ENCODE measurements at regions not wholly inside any gene's neighbourhood (a gene's known extent, or its start where the extent isn't known, plus 50 kb on each side); places are given as distances from the start of the nearest gene placed in this dataset.
"Not testable (repeated sequence)": the region's sequence is repeated elsewhere in the genome, so short reads cannot be mapped to it uniquely, and the experiment has no call there.

DNA sequence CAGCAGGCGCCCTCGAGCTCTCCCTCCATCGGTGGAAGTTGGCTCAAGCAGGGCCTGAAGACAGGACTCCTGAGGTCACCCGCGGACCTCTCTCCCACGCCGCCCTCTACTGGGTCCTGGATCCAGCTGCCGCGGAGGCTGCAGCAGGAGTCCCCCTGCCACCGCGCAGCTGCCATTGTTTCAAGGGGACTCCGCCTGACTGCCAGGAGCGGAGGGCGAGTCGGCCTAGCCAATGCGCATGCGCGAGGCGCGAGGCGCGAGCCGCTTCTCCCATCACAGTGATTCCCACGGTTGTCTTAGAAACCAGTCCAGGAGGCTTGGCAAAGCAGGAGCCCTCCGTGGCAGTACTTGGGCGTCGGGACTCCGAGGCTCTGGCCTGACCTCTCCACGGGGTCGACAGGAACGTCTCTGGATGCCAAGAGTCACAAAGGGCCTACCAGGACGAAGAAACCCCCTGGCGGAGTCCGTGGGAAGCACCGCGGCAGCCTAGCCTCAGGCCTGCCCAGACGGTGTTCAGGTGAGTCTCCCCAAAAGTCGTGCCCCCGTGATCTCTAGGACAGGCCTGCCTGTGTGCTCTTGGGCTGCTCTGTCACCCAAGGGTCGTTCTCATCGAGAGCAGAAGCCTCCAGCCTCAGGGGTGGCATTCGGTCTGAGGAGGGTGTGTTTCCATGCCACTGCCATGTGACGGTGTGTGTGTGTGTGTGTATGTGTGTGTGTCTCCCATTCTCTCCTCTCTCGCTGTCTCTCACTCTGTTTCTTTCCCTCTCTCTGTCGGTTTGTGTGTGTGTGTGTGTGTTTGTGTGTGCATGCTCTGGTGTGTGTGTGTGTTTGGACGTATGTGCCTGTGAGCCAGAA, 290.6 kb upstream of the ZNF337 start:
- Mint-ChIP-seq H3K36me3 (ENCODE audit: low read depth) (no peaks in the 10 kb centered on the region), H3K27ac (peak overlapping the region; percentile 51; the same call in 1 of the 2 replicates), H3K9me3 (peaks cover 7% of the 10 kb centered on the region; the same call in 1 of the 2 replicates), H3K4me3 (peak overlapping the region; percentile 83), H3K27me3 (ENCODE audit: insufficient read depth) (peaks cover 12% of the 10 kb centered on the region), H3K4me1 (ENCODE audit: low read depth) (peaks cover 15% of the 10 kb centered on the region)
- DNase-seq = peak; percentile 18
- TF ChIP-seq CTCF (IDR thresholded peaks at IDR 0.05) = peak; percentile 55

DNA sequence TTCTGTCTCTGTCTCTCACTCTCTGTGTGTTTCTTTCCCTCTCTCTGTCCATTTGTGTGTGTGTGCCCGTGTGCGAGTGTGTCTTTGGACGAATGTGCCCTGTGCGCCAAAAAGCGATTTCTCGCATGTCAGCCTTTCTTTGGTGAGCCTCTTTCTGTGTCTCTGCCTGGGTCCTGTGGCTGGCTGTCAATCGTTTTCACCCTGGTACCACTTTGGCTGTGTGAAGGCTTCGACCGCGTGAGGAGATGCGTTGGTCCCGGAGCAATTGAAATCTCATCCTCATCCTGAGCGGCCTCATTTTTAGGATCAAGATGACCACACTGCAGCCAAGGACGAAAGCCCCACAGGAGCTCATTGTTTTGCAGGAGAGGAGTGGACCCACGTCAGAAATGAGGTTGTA, 288.9 kb upstream of the ZNF337 start:
- Mint-ChIP-seq H3K4me1 (ENCODE audit: low read depth) (peaks cover 15% of the 10 kb centered on the region), H3K27me3 (ENCODE audit: insufficient read depth) (peaks cover 6% of the 10 kb centered on the region), H3K4me3 (no peak overlapping the region; the same call in 1 of the 2 replicates), H3K27ac (no peak overlapping the region), H3K36me3 (ENCODE audit: low read depth) (no peaks in the 10 kb centered on the region), H3K9me3 (peaks cover 7% of the 10 kb centered on the region; the same call in 1 of the 2 replicates)
- TF ChIP-seq CTCF (IDR thresholded peaks at IDR 0.05) = no peak
- no peak for DNase-seq

DNA sequence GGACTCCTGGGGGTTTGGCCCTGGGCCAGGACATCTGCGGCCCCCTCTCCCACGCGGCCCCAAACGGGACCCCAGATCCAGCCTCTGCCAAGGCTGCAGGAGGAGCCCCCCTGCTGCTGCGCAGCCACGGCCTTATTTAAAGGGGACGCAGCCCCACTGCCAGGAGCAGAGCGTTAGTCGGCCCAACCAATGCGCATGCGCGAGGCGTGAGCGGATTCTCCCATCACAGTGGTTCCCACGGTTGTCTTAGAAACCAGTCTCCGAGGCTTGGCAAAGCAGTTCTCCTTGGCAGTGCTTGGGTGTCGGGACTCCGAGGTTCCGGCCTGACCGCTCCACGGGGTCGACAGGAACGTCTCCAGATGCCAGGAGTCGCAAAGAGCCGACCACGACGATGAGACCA, 288.3 kb upstream of the ZNF337 start:
- TF ChIP-seq CTCF (IDR thresholded peaks at IDR 0.05) = no peak
- Mint-ChIP-seq H3K27ac (no peak overlapping the region), H3K4me1 (ENCODE audit: low read depth) (peaks cover 15% of the 10 kb centered on the region), H3K9me3 (peaks cover 7% of the 10 kb centered on the region; the same call in 1 of the 2 replicates), H3K27me3 (ENCODE audit: insufficient read depth) (peaks cover 6% of the 10 kb centered on the region), H3K4me3 (no peak overlapping the region; the same call in 1 of the 2 replicates), H3K36me3 (ENCODE audit: low read depth) (no peaks in the 10 kb centered on the region)
- DNase-seq = no peak

DNA sequence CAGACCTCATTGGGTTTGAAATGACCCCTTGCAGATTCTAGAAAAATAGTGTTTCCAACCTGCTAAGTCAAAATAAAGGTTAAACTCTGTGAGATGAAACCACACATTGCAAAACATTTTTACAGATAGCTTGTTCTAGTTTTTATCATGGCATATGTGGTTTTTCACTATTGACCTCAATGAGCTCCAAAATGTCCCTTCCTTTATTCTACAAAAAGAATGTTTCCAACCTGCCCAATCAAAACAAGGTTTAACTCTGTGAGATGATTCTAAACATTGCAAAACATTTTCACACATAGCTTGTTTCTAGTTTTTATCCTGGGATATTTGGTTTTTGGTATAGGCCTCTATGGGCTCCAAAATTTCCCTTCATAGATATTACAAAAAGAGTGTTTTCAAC, 286.0 kb upstream of the ZNF337 start:
- peaks cover 19% of the 10 kb centered on the region for H3K4me1 Mint-ChIP-seq (ENCODE audit: low read depth)
- H3K27me3 Mint-ChIP-seq (ENCODE audit: insufficient read depth); H3K36me3 Mint-ChIP-seq (ENCODE audit: low read depth); DNase-seq; H3K4me3 Mint-ChIP-seq; H3K9me3 Mint-ChIP-seq; H3K27ac Mint-ChIP-seq: not testable (repeated sequence)

DNA sequence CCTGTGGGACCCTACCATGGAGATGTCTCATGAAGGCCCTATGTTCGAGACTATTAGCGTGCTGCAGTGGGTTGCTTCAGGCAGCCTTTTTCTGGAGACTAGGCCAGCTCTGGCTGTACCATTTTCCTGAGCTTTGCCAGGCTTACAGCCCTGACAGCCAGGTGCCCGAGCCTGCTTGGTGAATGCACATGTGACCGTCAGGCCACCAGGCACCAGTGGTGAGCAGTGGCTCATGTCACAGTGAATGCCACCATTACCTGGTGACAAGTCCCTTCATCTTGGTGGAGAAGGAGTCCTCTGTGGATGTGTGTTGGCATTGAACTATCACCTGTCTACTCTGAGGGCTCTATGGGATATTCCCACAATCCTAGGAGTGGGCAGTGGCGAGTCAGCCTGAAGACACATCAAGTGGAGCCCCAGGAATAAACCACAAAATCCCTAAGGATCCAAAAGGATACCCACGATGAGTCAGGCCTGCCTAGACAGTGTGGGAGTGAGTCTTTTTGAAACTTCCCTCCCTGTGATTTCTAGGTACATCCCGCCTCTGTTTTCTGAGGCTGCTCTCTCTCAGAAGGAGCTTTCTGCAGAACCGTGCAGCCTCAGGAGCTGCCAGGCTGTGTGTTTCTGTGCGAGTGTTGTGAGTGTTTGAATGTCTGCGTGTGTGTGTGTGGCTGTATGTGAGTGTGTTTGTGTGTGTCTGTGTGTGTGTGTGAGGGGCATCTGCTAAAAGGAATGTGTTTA, 282.0 kb upstream of the ZNF337 start:
- not testable (repeated sequence) for H3K36me3 Mint-ChIP-seq (ENCODE audit: low read depth); H3K4me1 Mint-ChIP-seq (ENCODE audit: low read depth); H3K9me3 Mint-ChIP-seq; H3K27ac Mint-ChIP-seq; H3K27me3 Mint-ChIP-seq (ENCODE audit: insufficient read depth); DNase-seq; H3K4me3 Mint-ChIP-seq

GRCh38 chr20:25975816-25976215, 279.2 kb upstream of the ZNF337 start:
- DNase-seq; H3K4me1 Mint-ChIP-seq (ENCODE audit: low read depth); H3K36me3 Mint-ChIP-seq (ENCODE audit: low read depth); H3K9me3 Mint-ChIP-seq; H3K4me3 Mint-ChIP-seq; H3K27me3 Mint-ChIP-seq (ENCODE audit: insufficient read depth); H3K27ac Mint-ChIP-seq: not testable (repeated sequence)

DNA sequence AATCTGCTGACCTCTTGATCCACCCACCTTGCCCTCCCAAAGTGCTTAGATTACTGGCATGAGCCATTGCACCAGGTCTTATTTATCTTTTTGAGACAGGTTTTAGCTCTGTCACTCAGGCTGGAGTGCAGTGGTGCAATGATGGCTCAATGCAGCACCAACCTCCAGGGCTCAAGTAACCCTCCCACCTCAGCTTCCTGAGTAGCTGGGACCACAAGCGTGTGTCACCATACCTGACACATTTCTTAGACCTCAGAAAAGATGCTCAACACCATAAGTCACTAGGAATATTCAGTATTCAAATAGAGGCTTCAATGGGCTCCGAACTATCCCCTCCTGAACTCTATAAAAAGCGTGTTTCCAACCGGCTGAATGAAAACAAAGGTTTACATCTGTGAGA, 268.6 kb upstream of the ZNF337 start:
- not testable (repeated sequence) for DNase-seq; H3K27ac Mint-ChIP-seq; H3K4me1 Mint-ChIP-seq (ENCODE audit: low read depth); H3K36me3 Mint-ChIP-seq (ENCODE audit: low read depth); H3K9me3 Mint-ChIP-seq; H3K27me3 Mint-ChIP-seq (ENCODE audit: insufficient read depth); H3K4me3 Mint-ChIP-seq

DNA sequence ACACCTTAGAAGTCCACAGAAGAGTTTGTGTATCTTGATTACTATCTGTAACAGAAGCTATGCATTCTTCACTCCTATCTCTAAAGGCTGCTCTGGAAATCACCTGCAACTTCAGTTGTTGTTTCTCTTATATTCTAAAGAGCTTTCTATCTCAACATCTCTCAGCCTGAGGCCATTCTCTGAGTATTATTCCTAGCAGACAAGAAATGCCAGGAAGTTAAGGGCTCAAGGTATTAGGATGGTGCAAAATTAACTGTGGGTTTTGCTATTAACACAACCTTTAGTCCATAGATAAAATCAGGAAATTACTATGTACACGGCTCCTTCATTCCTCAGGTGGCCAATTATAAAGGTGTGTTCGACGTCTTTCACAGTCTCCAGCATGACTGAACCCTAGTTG, 257.2 kb upstream of the ZNF337 start:
- not testable (repeated sequence) for H3K27ac Mint-ChIP-seq; H3K27me3 Mint-ChIP-seq (ENCODE audit: insufficient read depth)

DNA sequence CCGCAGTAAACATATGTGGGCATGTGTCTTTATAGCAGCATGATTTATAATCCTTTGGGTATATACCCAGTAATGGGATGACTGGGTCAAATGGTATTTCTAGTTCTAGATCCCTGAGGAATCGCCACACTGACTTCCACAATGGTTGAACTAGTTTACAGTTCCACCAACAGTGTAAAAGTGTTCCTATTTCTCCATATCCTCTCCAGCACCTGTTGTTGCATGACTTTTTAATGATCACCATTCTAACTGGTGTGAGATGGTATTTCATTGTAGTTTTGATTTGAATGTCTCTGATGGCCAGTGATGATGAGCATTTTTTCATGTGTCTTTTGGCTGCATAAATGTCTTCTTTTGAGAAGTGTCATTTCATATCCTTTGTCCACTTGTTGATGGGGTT, 238.6 kb upstream of the ZNF337 start:
- DNase-seq; H3K27ac Mint-ChIP-seq; H3K9me3 Mint-ChIP-seq; H3K4me3 Mint-ChIP-seq; H3K36me3 Mint-ChIP-seq (ENCODE audit: low read depth); H3K27me3 Mint-ChIP-seq (ENCODE audit: insufficient read depth): not testable (repeated sequence)
- peaks cover 23% of the 10 kb centered on the region for H3K4me1 Mint-ChIP-seq (ENCODE audit: low read depth)

More for the DNA sequence above, 257.2 kb upstream of the ZNF337 start:
- not testable (repeated sequence) for H3K4me1 Mint-ChIP-seq (ENCODE audit: low read depth); H3K36me3 Mint-ChIP-seq (ENCODE audit: low read depth); DNase-seq; H3K4me3 Mint-ChIP-seq; H3K9me3 Mint-ChIP-seq

DNA sequence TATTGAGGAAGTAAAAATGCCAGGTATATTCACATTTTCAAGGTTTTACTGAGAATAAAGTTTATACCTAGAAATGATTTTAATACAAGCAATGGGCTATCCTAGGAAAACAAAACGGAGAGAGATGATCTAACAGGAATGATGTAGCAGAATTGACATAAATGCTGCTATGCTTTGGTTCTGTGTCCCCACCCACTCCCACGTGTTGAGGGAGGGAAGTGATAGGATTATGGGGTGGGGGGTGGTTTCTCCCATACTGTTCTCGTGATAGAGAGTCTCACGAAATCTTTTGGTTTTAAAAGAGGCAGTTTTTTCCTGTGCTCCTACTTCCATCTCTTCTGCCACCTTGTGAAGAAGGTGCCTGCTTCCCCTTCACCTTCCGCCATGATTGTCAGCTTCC, 236.2 kb upstream of the ZNF337 start:
- H3K9me3 Mint-ChIP-seq; H3K27me3 Mint-ChIP-seq (ENCODE audit: insufficient read depth); H3K36me3 Mint-ChIP-seq (ENCODE audit: low read depth): not testable (repeated sequence)
- peak; percentile 4 for DNase-seq
- Mint-ChIP-seq H3K4me3 (peak overlapping the region; percentile 61), H3K27ac (peak overlapping the region; percentile 91), H3K4me1 (ENCODE audit: low read depth) (peaks cover 23% of the 10 kb centered on the region)

DNA sequence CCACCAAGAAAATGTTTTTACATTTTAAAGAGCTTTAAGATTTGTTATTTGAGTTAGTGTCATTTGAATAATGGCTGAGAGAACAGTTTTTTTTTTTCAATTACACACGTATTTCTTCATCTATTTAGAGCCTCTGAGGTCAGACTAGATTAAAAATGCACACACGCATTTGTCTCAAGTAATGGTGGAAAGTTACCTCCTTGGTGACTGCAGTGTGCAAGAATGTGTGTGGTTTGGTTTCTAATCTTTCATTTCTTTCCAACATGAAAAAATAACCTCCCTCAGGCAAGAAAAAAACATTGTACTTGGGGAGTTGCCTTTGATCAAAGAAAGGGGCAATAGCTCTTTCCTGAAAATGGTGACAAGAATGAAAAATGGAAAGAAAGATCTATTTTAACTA, 235.5 kb upstream of the ZNF337 start:
- not testable (repeated sequence) for H3K9me3 Mint-ChIP-seq; H3K27me3 Mint-ChIP-seq (ENCODE audit: insufficient read depth); H3K36me3 Mint-ChIP-seq (ENCODE audit: low read depth)
- Mint-ChIP-seq H3K4me3 (peak overlapping the region; percentile 51), H3K27ac (peak overlapping the region; percentile 91), H3K4me1 (ENCODE audit: low read depth) (peaks cover 23% of the 10 kb centered on the region)
- peak; percentile 81 for DNase-seq

Data from HFFc6 (cell line).